COR-L47 (cell line): ENCODE measurements at regions not wholly inside any gene's neighbourhood (a gene's known extent, or its start where the extent isn't known, plus 50 kb on each side); places are given as distances from the start of the nearest gene placed in this dataset.

Experiments used
- DNase-seq: peaks from one replicate; lab custom pipeline; 2025; lab: John Stamatoyannopoulos, UW

DNA sequence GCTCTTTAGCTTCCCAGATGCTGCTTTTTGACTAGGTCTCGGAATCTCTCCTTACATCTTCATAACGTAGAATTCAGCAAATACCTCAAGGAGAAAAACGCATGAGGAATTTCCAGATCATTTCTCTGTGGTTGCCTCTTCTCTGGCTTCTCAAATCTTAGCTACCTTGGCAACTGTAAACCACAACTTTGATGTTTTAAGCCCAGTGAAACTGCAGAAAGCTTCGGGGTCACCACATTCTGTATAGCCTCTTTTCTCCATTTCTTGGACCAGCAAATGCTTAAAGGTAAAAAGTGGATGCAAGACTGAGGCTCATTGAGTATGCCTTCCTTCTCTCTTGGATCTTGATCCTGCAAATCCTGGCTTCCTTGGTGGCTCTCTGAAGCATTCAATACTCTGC is 125.5 kb upstream of the FBXL4 start:
- DNase-seq = no peak

DNA sequence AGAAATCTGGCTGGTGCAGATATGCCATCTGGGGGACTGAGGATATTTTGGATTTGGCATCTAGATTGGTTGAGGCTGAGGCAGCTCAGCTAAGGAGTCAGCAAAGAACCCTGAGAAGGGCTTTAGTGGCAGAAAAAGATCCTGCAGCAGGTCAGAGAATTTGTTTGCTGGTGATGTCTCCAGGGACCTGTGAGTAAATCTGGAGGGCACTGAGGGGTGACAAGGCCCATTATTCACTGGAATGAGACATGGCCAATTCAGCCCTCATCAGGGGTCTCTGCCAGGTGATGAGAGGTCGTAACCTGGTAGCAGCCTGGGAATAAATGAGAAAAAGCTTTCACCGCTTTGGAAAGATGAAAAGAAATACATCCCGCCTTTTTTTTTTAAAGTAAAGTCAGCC is 118.3 kb upstream of the FBXL4 start:
- DNase-seq = no peak

DNA sequence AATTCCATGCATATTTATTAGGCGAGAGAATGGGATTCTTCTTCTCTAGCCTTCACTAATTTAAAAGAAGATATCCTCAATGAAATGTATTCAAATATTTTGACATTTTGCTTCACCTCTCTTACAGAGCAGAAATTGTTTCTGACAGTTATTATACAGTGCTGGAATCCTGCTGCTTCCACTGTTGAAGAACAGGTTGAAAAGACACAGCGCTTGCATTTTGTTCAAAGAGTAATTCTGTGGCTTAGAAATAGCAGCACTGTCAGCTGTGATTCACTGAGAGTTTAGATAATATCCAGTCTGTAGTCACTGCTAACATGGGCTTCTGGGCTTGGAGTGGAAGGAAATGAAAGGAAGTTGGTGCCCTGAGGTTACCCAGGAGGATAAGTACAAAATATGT is 117.1 kb upstream of the FBXL4 start:
- DNase-seq = no peak

DNA sequence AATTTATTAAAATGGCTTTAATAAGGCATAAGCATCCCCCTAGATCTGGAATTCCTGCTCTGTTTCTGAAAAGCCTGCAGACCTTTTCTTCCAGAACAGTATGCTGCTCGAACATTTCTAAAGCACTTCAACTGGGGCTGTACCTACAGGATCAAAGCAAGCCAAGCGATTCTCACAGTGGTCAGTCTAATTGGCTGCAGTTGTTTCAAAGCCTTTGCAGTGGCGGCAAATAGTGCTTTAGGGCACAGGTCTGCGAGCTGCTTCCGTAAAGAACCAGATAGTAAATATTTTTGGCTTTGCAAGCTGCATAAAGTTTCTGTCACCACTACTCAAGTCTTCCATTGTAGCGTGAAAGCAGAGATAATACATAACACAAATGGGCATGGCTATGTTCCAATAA is 88.9 kb upstream of the FBXL4 start:
- DNase-seq = no peak

DNA sequence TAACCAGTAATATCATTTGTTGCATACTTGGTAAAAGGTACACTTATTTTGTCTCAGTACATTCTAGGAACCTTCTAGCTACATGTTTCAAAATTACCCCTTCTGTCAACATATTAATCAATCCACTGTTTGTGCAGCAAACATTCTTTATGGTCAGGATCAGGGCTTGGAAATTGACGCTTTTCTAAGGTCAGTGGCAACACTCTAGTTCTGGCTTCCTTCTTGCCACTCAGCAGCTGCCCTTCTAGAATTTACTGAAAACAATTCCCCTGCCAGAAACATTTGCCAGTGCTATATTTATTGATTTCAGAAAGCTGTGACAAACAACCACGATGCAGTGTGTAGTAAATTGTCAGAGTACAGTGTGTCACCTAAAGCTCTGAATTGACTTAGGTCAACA is 84.7 kb upstream of the FBXL4 start:
- DNase-seq = no peak

DNA sequence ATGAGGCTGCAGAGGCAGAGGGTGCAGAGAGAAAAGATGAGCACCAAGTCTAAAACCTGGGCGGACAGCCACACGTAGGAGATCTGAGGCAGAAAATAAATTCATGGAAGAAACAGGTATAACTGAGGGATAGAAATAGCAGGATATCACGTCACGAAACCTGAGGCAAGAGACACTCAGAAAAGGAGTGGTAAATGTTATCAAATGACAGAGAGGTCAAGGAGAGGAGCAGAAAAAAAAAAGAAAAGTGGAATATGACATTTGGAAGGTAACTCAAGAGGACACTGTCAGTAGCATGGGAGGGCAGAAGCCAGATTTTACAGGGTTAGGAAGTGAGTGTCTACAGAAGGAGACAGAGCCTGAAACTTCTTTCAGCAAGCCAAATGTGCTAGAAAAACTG is 84.2 kb upstream of the FBXL4 start:
- DNase-seq = no peak

DNA sequence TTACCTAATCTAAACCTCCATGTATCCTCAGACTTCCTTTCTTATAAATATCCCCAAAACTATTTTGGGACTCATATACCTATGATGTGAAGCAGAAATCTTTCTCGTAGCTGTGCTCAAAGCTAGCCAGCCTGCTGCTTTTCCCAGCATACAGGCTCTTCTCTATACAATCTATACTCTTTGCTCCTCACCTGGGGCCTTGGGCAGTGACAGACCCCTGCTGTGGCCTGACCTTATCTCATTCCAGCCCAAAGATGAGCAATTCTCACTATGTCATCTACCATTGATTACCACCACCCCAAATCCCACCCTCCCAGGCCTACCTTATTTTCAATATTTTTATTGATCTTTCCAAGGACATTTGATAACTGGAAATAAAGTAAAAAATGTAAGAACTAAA is 83.2 kb upstream of the FBXL4 start:
- DNase-seq = no peak

DNA sequence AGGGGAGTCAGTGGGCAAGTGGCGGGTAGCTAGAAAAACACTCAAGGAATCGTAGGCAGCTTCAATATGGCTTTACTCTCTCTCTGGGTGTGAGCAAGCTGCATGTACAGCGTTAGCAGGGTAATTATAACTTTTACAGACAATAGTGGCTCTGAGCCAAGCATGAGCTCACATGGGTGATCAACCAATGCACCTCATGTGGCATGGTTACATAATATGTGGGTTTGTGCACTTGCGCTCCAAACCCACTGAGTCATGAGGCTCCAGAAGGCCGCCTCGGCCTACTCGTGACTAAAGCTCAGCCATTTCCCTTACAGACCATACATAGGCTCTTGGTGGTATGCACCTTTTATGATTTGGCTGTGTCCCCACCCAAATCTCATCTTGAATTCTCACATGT is 78.4 kb upstream of the FBXL4 start:
- DNase-seq = no peak

DNA sequence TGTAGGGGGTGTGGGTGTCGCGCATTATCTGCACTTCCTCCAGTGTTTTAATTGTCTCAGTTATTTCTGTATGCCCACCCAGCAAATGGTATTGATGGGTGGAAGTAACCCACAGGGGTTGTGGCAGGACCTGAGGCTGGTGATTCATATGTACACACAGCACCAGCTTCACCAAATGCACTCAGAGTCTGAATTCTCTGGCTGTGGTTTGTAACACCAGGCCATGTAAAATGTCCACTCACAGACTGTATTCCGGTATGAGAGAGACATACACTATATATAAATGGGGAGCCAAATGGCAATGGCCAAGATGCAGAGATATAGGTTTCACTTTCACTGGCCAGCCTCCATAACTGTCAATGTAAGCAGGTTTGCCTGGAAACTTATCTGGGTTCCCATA is 76.3 kb upstream of the FBXL4 start:
- no peak for DNase-seq

DNA sequence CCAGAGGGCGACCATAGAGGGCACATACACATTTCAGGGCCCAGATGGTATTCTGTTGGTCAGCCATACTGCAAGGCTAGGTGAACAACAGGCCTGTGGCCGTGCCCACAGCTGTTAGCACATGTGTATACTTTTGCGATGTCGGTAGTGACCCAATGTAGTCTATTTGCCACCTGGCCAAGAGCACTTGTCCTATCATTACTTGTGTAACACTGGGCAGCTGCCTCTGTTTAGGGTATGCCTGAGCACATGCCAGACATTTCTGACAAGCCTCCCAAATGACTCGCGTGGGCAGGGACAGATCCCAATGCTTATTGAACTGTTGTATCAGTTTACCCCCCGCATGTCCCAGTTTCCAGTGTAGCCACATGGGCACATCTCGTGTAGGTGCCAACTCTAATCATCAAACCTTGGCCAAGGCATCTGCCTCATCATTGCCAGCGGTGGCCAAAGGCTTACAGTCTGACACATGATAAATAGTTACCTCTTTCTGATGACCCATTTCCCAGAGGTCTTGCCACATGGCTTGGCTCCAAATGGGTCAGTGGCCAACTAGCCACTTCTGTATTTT is 74.4 kb upstream of the FBXL4 start:
- no peak for DNase-seq

DNA sequence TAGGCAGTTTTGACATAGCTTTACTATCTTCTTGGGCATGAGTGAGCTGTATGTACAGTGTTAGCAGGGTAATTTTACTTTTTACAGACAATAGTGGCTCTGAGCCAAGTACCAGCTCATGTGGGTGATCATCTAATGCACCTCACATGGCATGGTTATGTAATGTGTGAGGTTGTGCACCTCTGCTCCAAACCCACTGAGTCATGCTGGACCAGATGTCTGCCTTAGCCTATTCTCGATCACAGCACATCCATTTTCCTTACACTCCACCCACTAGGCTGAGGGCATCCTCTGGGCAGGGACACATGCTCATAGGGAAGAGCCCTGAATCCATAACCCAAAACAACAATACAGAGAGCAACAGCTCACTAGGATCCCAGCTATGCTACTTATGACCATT is 71.6 kb upstream of the FBXL4 start:
- DNase-seq = no peak

DNA sequence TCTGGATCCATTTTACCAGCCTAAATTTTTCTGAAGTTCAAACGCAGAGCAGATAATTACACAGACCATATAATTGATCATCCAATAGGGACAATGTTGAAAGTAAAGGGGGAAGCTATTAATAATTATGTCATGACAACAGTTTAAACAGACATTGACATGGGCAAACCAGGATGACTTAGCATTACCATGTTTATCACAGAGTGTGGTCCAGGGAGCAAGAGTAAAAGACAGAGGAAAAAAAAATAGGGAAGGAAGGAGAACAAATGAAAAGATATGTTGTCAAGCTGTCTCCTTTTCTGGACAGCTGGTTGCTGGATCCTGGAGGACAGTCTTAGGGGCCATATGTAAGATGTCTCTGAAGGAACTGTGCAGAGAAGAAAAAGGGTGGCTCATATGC is 69.4 kb upstream of the FBXL4 start:
- DNase-seq = no peak

DNA sequence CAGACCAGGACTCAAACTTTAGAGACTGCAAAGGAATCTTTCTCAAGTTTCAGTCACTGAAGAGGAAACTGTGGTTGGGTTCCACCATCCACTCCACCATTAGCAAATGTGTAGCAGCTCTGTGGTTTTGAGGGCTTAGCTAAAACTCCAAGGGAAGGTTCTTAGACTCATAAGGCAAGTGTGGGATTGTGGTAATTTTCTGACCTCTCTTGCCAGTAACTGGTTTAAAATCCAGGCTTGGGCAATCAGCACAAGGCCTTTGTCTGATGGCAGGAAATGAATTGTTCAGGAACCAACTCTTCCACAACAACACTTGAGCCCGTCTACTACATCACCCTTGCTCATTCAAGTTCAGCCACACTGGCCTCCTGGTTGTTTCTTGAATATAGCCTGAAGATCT is 68.6 kb upstream of the FBXL4 start:
- DNase-seq = no peak

DNA sequence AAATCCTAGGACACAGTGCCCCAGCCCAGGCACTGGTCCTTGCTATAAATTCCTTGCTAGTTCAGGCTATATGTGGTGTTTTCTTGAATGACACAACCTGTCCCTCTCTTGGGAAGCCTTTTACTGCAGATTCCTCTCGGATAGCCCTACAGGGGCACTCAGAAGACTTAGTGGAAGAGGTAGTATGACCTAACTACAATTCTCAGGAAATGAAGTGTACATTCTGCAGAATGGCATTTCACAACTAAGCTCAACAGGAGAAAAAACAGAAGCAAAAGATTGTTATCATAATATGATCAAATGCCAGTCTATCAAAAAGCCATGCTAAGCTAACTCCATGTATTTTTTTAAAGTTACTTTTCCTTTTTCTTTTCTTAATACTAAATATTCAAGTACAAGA is 66.3 kb upstream of the FBXL4 start:
- DNase-seq = no peak

DNA sequence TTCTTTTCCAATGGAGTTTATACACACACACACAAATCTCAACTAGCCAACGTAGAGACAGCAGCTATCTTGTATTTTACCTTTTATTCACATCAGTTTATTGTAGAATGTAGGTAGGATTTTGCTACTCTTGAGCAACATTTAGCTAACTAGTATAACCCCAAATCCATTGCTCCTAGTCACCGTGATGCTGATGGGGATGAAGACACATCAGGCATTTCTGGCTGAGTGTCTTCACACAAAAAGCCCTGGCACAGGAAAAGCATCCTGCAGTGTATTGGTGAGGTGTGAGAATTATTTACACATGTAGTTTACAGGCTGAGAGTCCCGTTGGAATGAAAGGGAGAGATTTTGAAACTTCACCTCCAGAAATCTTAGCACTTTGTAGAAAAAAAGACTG is 65.9 kb upstream of the FBXL4 start:
- no peak for DNase-seq

DNA sequence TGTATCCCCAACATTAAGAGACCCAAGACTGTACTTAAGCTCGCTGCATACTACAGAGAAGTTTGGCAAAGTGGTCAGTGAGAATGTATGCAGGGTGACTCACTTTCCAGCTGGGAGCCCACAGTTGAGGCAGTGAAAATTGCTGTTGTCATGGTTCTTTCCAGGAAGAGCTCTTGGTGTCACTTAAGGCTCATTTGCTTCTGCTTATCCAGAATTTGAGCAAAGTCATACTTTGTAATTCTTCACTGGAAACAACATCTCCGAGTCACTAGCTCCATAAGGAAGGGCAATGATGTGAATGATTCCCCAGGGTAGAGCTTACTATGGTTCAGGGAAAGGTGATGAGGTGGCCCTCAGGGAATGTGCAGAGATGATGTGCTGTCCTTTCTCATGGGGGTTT is 65.4 kb upstream of the FBXL4 start:
- DNase-seq = no peak

DNA sequence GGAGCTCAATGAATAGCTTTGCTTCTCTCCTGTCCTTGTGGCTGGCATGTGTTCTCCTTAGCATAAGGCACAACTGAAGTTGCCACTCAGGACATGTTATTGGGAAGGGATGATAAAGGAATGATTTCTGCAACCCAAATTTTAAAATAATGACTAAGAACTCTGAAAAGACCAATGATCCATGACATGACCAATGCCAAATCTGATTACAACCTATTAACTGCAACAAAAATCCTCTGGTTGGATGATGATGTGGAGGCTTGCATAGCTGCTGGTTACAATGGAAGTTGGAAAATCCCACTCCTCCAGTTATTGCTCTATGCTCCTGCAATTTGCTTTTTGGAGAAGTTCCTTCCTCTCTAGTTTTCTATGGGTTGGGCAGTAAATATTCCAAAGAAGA is 63.4 kb upstream of the FBXL4 start:
- DNase-seq = no peak

DNA sequence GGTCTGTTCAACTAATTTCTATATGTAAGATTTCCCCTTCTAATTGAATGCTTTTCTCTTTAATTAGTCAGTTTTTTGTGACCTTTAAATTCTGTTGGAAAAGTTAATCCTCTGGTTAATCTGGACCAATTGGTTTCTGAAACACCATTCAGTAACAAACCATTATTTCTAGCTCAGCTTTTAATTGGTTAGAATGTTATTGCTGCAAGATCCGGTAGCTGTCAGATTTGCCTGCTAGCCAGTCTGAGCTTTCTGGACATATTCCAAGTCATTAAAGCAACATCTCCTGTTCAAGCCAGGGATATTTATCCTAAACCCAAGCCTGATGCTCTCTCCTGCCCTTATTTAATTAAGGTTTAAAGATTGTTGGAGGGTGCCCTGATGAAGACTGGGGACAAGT is 55.1 kb upstream of the FBXL4 start:
- DNase-seq = peak; percentile 36

DNA sequence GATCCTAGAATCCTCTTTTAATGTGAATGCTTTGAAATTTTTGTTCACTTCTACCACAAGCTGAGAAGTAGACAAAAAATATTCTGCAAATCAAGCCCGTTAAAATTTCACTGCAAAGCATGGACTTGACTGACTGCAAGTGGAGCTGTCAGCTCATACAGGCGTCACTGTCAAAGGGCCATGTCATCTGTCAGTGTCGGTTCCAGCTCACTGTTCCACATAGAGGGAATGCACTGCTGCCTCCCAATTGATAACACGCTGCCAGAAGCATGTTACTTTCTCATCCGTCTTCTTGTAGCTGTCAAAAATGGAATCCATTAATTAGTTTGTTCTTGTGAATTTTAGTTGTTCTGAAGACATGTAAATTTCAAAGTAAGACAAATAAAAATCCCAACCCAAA is 50.4 kb upstream of the FBXL4 start:
- DNase-seq = no peak
